IPS-NIHi11 (cell line): ENCODE measurements at regions not wholly inside any gene's neighbourhood (a gene's known extent, or its start where the extent isn't known, plus 50 kb on each side); places are given as distances from the start of the nearest gene placed in this dataset.
"Not testable (repeated sequence)": the region's sequence is repeated elsewhere in the genome, so short reads cannot be mapped to it uniquely, and the experiment has no call there.

Source experiments
- DNase-seq: peaks from one replicate; pipeline ENCODE4 v3.0.0; 2012; ENCODE audit warnings: mixed read lengths, low spot score

GRCh38 chr6:66264376-66264775 is 557.4 kb upstream of the EYS start:
- DNase-seq = no peak

GRCh38 chr6:66258731-66259487 is 551.9 kb upstream of the EYS start:
- DNase-seq = not testable (repeated sequence)

- no peak for DNase-seq
Observed at GRCh38 chr6:66245231-66245630, 538.2 kb upstream of the EYS start.

- no peak for DNase-seq
Observed at GRCh38 chr6:66238851-66239250, 531.8 kb upstream of the EYS start.

- no peak for DNase-seq
Observed at GRCh38 chr6:66232890-66233289, 525.9 kb upstream of the EYS start.

- DNase-seq = no peak
Observed at GRCh38 chr6:66230591-66230990, 523.6 kb upstream of the EYS start.

GRCh38 chr6:66226109-66226508 is 519.1 kb upstream of the EYS start:
- DNase-seq = no peak

- DNase-seq = no peak
Observed at GRCh38 chr6:66210964-66211363, 503.9 kb upstream of the EYS start.

- DNase-seq = no peak
Observed at GRCh38 chr6:66200390-66200789, 493.4 kb upstream of the EYS start.

- no peak for DNase-seq
Observed at GRCh38 chr6:66199171-66199570, 492.1 kb upstream of the EYS start.

GRCh38 chr6:66198062-66198624 is 491.1 kb upstream of the EYS start:
- DNase-seq = no peak

- DNase-seq = no peak
Observed at GRCh38 chr6:66190858-66191257, 483.8 kb upstream of the EYS start.

GRCh38 chr6:66189915-66190314 is 482.9 kb upstream of the EYS start:
- no peak for DNase-seq

- no peak for DNase-seq
Observed at GRCh38 chr6:66186756-66187155, 479.7 kb upstream of the EYS start.

- DNase-seq = no peak
Observed at GRCh38 chr6:66184091-66184490, 477.1 kb upstream of the EYS start.

- no peak for DNase-seq
Observed at GRCh38 chr6:66179361-66179760, 472.3 kb upstream of the EYS start.

GRCh38 chr6:66173587-66173986 is 466.6 kb upstream of the EYS start:
- no peak for DNase-seq

- not testable (repeated sequence) for DNase-seq
Observed at GRCh38 chr6:66166713-66167112, 459.7 kb upstream of the EYS start.

GRCh38 chr6:66161546-66162108 is 454.6 kb upstream of the EYS start:
- DNase-seq = no peak

- DNase-seq = no peak
Observed at GRCh38 chr6:66159937-66160336, 452.9 kb upstream of the EYS start.

- DNase-seq = no peak
Observed at GRCh38 chr6:66153247-66153646, 446.2 kb upstream of the EYS start.

GRCh38 chr6:66149132-66149531 is 442.1 kb upstream of the EYS start:
- no peak for DNase-seq

GRCh38 chr6:66145867-66146266 is 438.8 kb upstream of the EYS start:
- no peak for DNase-seq

- no peak for DNase-seq
Observed at GRCh38 chr6:66134021-66134420, 427.0 kb upstream of the EYS start.
